GM18505 (cell line): ENCODE measurements at regions not wholly inside any gene's neighbourhood (a gene's known extent, or its start where the extent isn't known, plus 50 kb on each side); places are given as distances from the start of the nearest gene placed in this dataset.

Experiments used
- ATAC-seq: cut with Tn5 transposase; IDR thresholded peaks from one replicate; pipeline ENCODE4 v1.9.1; 2021; ENCODE audit not compliant: unreplicated experiment
- POLR2A ChIP-seq: IDR thresholded peaks from 4 replicates; pipeline ENCODE4 v1.6.1; 2011; ENCODE audit warnings: borderline replicate concordance; ENCODE audit not compliant: insufficient read depth, insufficient read length; ENCODE audit errors: extremely low read depth

DNA sequence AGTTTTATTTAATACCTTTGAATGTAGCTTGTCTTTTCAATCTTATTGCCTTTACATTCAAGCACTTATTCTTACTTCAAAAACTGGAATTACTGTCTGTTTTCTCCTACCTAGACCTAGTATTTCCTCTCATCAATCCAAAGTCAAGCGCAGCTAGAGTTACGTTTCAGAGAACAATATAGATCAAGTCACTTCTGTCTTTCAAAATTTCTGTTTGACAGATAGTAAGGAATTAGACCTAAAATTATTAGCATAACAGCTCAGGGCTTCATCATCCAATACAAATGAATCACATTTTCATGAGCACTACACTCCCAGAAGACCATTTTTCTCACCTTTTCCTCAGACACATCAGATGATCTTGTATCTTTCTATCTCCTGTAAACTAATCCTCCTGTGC, 170.6 kb downstream of the CCDC59 start:
- no peak for TF ChIP-seq POLR2A
- no peak for ATAC-seq

DNA sequence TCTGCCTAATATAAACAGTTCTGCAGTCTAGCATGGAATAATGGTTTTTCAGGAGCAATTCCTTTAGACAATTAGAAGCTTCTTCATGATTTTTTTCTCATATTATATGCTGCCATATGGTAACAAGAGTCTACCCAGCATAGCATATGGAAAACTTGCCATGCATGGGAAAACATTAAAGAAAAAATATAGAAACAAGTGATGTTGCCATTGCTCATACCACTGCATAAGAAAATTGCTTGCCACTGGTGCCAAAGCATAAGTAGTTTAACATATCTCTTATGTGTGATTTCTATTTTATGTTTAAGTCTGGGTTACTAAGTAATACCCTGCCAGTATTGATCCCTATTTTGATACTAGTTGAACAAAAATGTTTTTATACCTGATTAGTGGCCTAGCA, 171.2 kb downstream of the CCDC59 start:
- no peak for TF ChIP-seq POLR2A
- ATAC-seq: no peak

DNA sequence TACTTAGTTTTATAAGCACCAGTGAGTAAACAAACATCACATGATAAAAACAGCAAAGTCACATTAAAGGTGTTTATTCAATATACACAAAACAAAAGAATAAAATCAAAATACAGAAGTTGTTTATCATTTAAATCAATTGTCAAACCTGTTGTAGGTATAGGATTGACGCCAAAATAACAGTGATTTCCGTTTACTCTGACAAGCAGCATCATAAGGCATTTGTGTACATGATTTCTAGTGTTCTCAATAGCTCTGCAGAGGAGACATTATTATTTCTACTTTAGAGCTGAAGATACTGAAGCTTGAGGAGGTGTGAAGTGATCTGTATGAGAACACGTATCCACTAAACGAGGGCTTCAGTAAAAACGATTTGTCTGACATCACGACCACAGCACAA, 171.9 kb downstream of the CCDC59 start:
- no peak for TF ChIP-seq POLR2A
- no peak for ATAC-seq

DNA sequence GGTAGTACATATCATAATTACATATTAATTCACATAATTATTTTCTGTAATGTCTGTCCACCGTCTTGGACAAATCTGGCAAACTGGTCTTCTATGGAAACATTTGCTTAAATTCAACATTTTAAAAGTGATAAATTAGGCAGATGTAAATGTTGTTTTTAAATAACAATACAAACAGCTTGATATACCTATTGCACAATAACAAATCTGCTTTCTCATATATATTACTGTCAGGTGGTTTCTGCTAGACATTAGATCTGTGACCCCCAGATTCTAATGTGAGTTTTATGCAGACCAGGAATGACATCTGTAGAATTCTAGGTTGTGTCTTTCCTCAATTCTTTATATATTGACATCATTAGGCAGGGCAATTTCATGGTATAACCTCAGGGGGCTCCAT, 173.3 kb downstream of the CCDC59 start:
- no peak for TF ChIP-seq POLR2A
- no peak for ATAC-seq

DNA sequence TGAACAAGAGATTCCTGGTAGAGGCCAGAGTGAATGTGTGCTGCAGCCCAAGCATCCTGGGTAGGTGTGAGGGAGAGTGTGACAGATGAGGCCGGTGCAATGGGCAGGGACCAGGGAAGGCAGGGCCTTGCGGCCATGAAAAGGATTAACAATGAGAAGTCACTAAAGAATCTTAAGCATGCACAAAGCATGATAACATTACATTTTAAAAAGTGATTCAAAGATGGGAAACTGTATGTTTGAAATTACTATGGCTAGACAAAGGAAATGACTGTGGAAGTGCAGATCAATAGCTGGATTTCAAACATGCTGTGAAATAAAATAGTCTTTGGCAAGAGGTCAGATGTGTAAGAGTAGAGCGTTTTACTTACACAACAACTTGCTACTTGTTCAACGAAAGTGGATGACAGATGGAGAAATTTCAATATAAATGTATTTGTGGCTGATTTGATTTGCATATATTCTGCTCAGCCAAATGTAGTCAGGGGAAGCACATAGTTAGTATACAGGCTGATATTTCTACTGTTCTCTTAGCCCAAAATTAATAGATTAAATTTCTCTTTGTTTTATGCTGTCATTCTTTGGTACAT, 175.5 kb downstream of the CCDC59 start:
- ATAC-seq: no peak
- no peak for TF ChIP-seq POLR2A

DNA sequence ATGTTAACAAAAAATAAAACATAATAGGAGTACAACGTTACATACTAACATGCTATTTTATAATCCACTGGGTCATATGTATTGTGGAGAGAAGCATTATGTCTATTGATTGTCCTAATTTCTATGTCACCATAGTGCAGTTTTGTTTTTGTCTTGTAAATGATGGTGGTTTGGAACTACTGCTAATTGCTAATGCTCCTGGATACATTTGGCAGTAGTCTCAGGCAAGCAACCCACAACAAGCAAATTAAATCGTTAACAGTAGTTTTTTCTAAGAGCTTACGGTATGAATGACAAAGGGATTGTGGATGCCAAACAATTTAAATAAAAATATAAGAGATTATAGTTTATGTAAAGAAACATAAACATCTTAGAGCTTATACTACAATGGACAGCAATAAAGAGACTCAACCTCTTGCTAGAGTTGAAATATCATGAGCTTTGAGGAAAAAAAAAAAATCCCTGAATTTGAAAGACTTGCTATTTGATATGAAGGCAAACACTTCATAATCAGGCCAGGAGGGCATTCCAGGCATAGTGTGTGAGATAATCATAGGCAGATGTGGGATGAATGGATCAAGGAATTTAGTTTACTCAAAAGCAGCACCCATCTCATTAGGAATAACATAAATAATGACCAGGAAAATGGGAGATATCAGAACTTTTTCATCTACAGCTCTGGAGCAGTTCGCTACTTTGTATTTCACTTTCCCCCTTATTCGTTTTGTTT, 181.3 kb downstream of the CCDC59 start:
- TF ChIP-seq POLR2A: no peak
- no peak for ATAC-seq

DNA sequence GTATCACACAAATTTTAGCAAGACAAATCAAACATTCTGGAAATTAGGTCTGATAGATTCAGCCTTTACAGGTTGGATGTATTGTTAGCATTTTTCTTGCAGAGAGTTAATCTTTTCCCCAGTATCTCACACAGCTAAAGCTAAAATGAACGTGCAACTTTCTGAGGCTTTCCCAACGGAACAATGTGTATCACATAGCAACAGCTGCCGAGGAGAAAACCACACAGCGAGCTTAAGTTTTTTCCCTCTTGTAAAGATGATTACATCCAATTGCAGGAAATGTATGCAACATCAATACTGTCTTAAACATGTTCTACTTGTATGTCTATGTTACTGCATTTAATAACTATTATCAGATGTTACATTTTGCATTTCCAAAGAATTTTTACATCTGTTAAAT, 182.2 kb downstream of the CCDC59 start:
- ATAC-seq: no peak

DNA sequence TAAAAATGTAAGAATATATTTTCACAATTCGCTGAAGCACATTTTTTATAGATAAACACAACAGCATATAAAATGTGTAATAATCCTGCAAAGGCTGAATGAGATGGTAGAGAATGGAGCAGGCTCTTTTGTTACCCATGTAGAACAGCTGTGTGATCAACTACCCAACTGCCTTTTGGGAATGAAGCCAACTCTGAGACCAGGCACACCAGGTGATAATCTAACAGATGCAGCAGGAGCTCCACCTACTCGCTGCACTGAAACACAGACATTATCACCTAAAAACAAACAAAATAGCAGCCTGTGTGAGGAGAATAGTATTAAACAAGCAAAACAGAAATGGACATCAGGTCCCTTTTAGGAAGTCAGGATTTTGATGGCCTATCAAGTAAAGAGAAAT, 183.3 kb downstream of the CCDC59 start:
- no peak for TF ChIP-seq POLR2A
- ATAC-seq: no peak

More for the DNA sequence above, 182.2 kb downstream of the CCDC59 start:
- no peak for TF ChIP-seq POLR2A

DNA sequence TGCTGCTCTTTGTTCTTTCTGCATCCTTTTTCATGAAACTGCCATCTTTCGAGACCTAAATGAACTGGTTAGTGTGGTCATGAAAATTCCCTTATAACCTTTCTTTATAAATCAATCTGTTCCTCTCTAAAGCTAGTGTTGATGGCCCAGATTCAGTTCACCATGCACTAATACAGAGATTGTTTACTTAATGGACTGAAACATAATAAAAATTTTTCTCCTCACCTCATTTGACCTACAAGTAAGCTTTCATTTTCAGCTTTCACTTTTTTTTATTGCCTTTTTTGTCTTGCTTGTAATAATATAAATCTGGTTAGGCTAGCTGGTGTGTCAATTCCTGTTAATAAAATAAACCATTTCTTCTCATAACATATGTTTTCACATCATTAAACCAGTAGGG, 183.8 kb downstream of the CCDC59 start:
- no peak for TF ChIP-seq POLR2A
- no peak for ATAC-seq

DNA sequence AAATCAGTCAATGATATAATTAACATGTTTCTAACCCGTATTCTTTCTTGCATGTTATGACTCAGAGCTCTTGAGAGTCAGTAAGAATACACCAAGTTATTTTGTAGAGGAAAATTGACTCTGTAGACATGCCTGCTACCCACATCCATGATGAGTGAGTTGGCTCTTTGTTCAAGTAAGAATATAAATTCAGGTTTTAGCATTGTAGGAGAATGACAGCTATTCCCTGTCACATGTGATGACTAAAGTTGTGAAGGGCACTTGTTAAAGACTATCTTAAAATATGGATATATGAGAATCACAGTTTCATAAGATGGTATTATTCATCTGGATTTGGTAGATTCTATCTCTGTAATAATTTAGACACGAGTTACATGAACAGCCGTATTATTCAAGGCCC, 209.1 kb downstream of the CCDC59 start:
- no peak for TF ChIP-seq POLR2A
- no peak for ATAC-seq

DNA sequence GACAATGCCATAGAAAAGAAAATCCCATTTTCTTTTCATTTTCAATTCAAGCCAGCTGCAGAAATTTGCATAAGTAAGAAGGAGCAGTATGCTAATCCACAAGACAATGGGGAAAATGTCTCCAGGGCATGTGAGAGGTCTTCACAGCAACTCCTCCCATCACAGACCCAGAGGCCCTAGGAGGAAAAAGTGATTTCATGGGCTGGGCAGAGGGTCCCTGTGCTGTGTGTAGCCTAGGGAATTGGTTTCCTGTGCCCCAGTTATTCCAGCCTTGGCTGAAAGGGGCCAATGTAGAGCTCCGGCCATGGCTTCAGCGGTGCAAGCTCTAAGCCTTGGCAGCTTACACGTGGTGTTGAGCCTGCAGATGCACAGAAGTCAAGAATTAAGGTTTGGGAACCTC, 211.4 kb downstream of the CCDC59 start:
- ATAC-seq: no peak
- TF ChIP-seq POLR2A: no peak

DNA sequence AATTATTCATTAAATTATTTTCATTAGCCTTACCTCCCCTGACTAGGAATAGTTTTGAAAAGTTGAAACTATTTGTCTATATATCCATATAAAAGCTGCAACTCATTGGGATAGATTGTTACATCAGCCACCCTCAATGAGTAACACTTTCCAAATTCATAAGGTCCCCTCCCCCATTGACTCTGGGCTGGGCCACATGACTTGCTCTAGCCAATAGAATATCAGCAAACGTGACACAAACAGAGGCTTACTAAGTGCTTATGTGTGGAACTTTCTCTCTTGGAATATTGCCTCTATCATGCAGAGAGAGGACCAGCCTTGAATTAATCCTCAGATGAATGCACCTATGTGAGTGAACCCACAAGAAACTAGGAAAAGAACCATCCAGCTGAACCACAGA, 213.7 kb downstream of the CCDC59 start:
- ATAC-seq: no peak
- no peak for TF ChIP-seq POLR2A

DNA sequence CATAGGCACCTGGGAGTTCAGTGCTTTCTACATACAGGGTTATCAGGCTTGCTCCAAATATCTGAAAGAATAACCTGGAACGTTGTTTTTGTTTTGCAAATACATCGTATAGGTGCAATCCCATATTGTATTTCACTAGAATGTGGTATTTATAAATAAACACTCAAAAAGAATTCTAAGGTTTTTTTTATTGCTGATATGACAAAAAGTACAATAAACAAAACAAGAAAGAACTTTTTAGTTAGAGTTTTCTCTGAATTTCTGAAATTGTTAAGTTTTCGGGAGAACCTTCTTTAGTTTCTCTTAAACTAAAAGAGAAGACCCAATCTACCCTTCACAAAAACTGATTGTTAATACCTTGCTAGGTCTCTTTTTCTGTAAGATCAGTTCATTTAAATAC, 225.8 kb downstream of the CCDC59 start:
- ATAC-seq: no peak
- no peak for TF ChIP-seq POLR2A

DNA sequence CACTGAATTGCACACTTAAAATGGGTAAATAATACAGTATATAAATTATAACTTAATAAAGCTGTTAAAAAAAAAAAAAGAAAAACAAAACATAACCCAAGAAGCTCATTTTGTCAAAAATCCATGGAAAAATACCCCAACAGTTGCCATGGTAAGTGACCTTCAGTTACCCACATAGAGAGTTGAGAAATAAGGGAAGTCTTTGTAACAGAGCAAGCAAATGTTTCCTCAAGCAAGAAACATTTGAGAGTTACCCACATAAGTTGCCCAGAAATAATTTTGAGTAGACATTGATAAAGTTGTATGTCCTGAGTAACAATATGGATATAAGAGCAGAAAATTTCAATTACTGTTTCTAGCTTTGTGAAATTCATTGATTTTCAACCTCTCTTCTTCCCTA, 227.4 kb downstream of the CCDC59 start:
- no peak for TF ChIP-seq POLR2A
- ATAC-seq: no peak

DNA sequence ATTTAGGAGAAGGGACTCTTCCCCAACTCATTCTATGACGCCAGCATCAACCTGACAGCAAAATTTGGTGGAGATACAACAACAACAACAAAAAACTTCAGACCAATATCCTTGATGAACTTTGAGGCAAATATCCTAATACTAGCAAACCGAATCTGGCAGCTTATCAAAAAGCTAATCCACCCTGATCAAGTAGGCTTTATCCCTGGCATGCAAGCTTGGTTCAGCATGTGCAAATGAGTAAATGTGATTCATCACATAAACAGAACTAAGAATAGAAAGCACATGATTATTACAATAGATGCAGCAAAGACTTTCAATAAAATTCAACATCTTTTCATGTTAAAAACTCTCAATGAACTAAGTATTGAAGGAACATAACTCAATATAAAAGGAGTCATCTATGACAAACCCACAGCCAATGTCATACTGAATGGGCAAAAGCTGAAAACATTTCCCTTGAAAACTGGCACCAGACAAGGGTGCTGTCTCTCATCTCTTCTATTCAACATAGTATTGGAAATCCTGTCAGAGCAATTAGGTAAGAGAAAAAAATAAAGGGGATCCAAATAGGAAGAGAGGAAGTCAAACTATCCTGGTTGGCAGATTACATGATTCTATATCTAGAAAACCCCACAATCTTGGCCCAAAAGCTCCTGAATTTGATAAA, 233.3 kb downstream of the CCDC59 start:
- TF ChIP-seq POLR2A: no peak
- ATAC-seq: no peak

DNA sequence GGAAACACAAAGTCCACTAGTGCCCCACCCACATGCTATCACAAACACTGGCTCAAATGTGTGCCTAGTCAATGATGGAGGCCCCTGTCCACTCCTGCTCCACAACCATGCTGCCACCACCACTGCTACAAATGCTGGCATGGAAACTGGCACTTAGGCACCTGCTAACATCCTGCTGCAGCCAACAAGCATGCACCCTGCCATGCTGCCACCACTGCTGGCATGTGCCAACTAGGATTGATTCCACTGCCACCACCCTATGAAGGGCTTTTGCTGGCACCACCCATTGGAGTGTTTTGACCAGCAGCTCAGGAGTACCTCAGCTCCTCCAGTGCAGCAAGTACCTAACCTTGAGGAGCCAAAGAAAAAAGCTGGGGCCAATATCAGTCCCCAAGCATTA, 236.6 kb downstream of the CCDC59 start:
- ATAC-seq: no peak
- no peak for TF ChIP-seq POLR2A
